IMR-90 (cell line): ENCODE measurements at regions not wholly inside any gene's neighbourhood (a gene's known extent, or its start where the extent isn't known, plus 50 kb on each side); places are given as distances from the start of the nearest gene placed in this dataset.

ENCODE experiments used
- ATAC-seq: fragments of 200-7000 bp; cut with Tn5 transposase; 2 replicates; pipeline ENCODE4 v1.9.1; 2020; ENCODE audit warnings: low read depth, mild to moderate bottlenecking, moderate library complexity
- BruUV-seq: library from RNA; stranded (reverse); fragments of 400-500 nt; replicated peaks from 2 replicates; lab custom pipeline; 2021; lab: Mats Ljungman, UMichigan
- CTCF ChIA-PET: fragments of 300-600 bp; formaldehyde crosslinking; extraction: SDS; loops from one replicate; lab custom pipeline; 2021; ENCODE audit warnings: antibody characterized with exemption; lab: Yijun Ruan, JAX
- POLR2A ChIA-PET: fragments of 300-600 bp; sonication (Branson Sonifier 250); formaldehyde crosslinking; loops from one replicate; lab custom pipeline; 2022; ENCODE audit warnings: antibody characterized with exemption; ENCODE audit not compliant: unreplicated experiment; lab: Charles Lee
- DNase-seq: peaks from one replicate; pipeline ENCODE4 v3.0.0; 2013
- H2AFZ ChIP-seq: replicated peaks from 2 replicates; pipeline ENCODE3; 2013; ENCODE audit warnings: low read length, mild to moderate bottlenecking; ENCODE audit not compliant: poor library complexity
- H2AK5ac ChIP-seq: 2 replicates; pipeline ENCODE4 v1.6.1; 2013; ENCODE audit warnings: low read depth, low read length, inconsistent platforms
- H2AK9ac ChIP-seq: replicated peaks from 2 replicates; pipeline ENCODE3; 2013; ENCODE audit warnings: mild to moderate bottlenecking, low read depth, low read length, moderate library complexity; ENCODE audit not compliant: poor library complexity
- H2BK120ac ChIP-seq: 2 replicates; pipeline ENCODE4 v1.6.1; 2013; ENCODE audit warnings: low read depth, low read length, inconsistent platforms
- H2BK15ac ChIP-seq: 3 replicates; pipeline ENCODE4 v1.6.1; 2013; ENCODE audit warnings: low read depth, low read length, inconsistent platforms
- H2BK20ac ChIP-seq: 2 replicates; pipeline ENCODE4 v1.6.1; 2013; ENCODE audit warnings: low read depth, mild to moderate bottlenecking, inconsistent platforms, low read length, moderate library complexity
- H2BK5ac ChIP-seq: 2 replicates; pipeline ENCODE4 v1.6.1; 2013; ENCODE audit warnings: mild to moderate bottlenecking, low read depth, low read length, inconsistent platforms; ENCODE audit not compliant: poor library complexity, severe bottlenecking
- H3K14ac ChIP-seq: replicated peaks from 2 replicates; pipeline ENCODE4 v1.6.1; 2013; ENCODE audit warnings: low read depth, low read length, inconsistent platforms
- H3K18ac ChIP-seq: 2 replicates; pipeline ENCODE4 v1.6.1; 2013; ENCODE audit warnings: low read depth, low read length, control low read depth
- H3K23ac ChIP-seq: 2 replicates; pipeline ENCODE4 v1.6.1; 2013; ENCODE audit warnings: low read depth, low read length, inconsistent platforms
- H3K27ac ChIP-seq: 2 replicates; pipeline ENCODE4 v1.5.1; 2013; ENCODE audit warnings: mild to moderate bottlenecking, control low read depth, low read length; ENCODE audit not compliant: insufficient read depth
- H3K27me3 ChIP-seq: 2 replicates; pipeline ENCODE4 v1.6.1; 2013; ENCODE audit warnings: low read length; ENCODE audit not compliant: control insufficient read depth, insufficient read depth
- H3K36me3 ChIP-seq: 2 replicates; pipeline ENCODE4 v1.6.1; 2013; ENCODE audit warnings: low read length, mixed read lengths; ENCODE audit not compliant: control insufficient read depth, insufficient read depth
- H3K4ac ChIP-seq: 2 replicates; pipeline ENCODE4 v1.6.1; 2013; ENCODE audit warnings: low read depth, low read length, inconsistent platforms
- H3K4me1 ChIP-seq: 2 replicates; pipeline ENCODE4 v1.6.1; 2013; ENCODE audit warnings: low read length, mixed read lengths; ENCODE audit not compliant: control insufficient read depth, insufficient read depth
- H3K4me2 ChIP-seq: 2 replicates; pipeline ENCODE4 v1.6.1; 2013; ENCODE audit warnings: low read depth, mild to moderate bottlenecking, control low read depth, low read length, moderate library complexity
- H3K4me3 ChIP-seq: 2 replicates; pipeline ENCODE4 v1.5.1; 2013; ENCODE audit warnings: low read depth, mild to moderate bottlenecking, control low read depth, low read length, moderate library complexity; ENCODE audit not compliant: insufficient read depth
- H3K56ac ChIP-seq: 2 replicates; pipeline ENCODE4 v1.6.1; 2013; ENCODE audit warnings: low read length, inconsistent platforms; ENCODE audit not compliant: insufficient read depth; ENCODE audit errors: extremely low read depth
- H3K79me1 ChIP-seq, 2 experiments: 2 replicates each; pipeline ENCODE4 v1.6.1; 2013; ENCODE audit warnings: low read length in 2 of 2, inconsistent platforms in 1 of 2, low read depth in 1 of 2
- H3K9ac ChIP-seq: 2 replicates; pipeline ENCODE4 v1.6.1; 2013; ENCODE audit warnings: low read depth, low read length, control low read depth
- H3K9me1 ChIP-seq: 2 replicates; pipeline ENCODE4 v1.6.1; 2013; ENCODE audit warnings: low read length, inconsistent platforms; ENCODE audit not compliant: insufficient read depth
- H3K9me3 ChIP-seq: 2 replicates; pipeline ENCODE4 v1.6.1; 2013; ENCODE audit warnings: low read length; ENCODE audit not compliant: control insufficient read depth, insufficient read depth
- H4K20me1 ChIP-seq: 2 replicates; pipeline ENCODE4 v1.6.1; 2013; ENCODE audit warnings: low read length, inconsistent platforms; ENCODE audit not compliant: insufficient read depth
- H4K5ac ChIP-seq: 2 replicates; pipeline ENCODE4 v1.6.1; 2013; ENCODE audit warnings: mild to moderate bottlenecking, low read depth, low read length, control low read depth
- H4K8ac ChIP-seq, 2 experiments: 2 replicates each; pipeline ENCODE4 v1.6.1; 2013; ENCODE audit warnings: low read depth in 2 of 2, low read length in 2 of 2, control low read depth in 1 of 2, inconsistent platforms in 1 of 2
- H4K91ac ChIP-seq: 2 replicates; pipeline ENCODE4 v1.6.1; 2013; ENCODE audit warnings: low read depth, low read length, inconsistent platforms; ENCODE audit not compliant: insufficient read depth
- BHLHE40 ChIP-seq: fragments of 150-350 bp; IDR thresholded peaks from 2 replicates; pipeline ENCODE4 v1.6.1; 2016; ENCODE audit warnings: mild to moderate bottlenecking, low read depth, low read length
- CEBPB ChIP-seq: IDR thresholded peaks from 2 replicates; pipeline ENCODE4 v1.6.1; 2012; ENCODE audit warnings: low read depth, low read length, improper control_type of control experiment
- CHD1 ChIP-seq: IDR thresholded peaks from 2 replicates; pipeline ENCODE4 v1.6.1; 2012; ENCODE audit warnings: low read depth, low read length, improper control_type of control experiment
- CTCF ChIP-seq: conservative IDR thresholded peaks from 2 replicates; pipeline ENCODE4 v1.5.1; 2012; ENCODE audit warnings: mild to moderate bottlenecking, low read depth, low read length, improper control_type of control experiment
- ELK1 ChIP-seq: fragments of 150-350 bp; IDR thresholded peaks from 2 replicates; pipeline ENCODE4 v1.6.1; 2016; ENCODE audit warnings: low read depth, mild to moderate bottlenecking, low read length, moderate library complexity, borderline replicate concordance
- FOS ChIP-seq: fragments of 150-350 bp; IDR thresholded peaks from 2 replicates; pipeline ENCODE4 v1.6.1; 2016; ENCODE audit warnings: low read depth, low read length
- MAFK ChIP-seq: IDR thresholded peaks from 2 replicates; pipeline ENCODE4 v1.6.1; 2012; ENCODE audit warnings: low read depth, low read length, improper control_type of control experiment
- MAZ ChIP-seq: IDR thresholded peaks from 2 replicates; pipeline ENCODE4 v1.6.1; 2012; ENCODE audit warnings: low read depth, mild to moderate bottlenecking, low read length, improper control_type of control experiment, moderate library complexity, borderline replicate concordance
- MXI1 ChIP-seq: IDR thresholded peaks from 2 replicates; pipeline ENCODE4 v1.6.1; 2012; ENCODE audit warnings: low read depth, mild to moderate bottlenecking, low read length, moderate library complexity, borderline replicate concordance
- NFE2L2 ChIP-seq: fragments of 150-350 bp; IDR thresholded peaks from 2 replicates; pipeline ENCODE4 v1.6.1; 2016; ENCODE audit warnings: low read depth, mild to moderate bottlenecking, low read length
- POLR2A ChIP-seq: IDR thresholded peaks from 2 replicates; pipeline ENCODE4 v1.6.1; 2012; ENCODE audit warnings: mild to moderate bottlenecking, low read depth, low read length
- RAD21 ChIP-seq: IDR thresholded peaks from 2 replicates; pipeline ENCODE4 v1.6.1; 2012; ENCODE audit warnings: low read length, improper control_type of control experiment
- RCOR1 ChIP-seq: IDR thresholded peaks from 2 replicates; pipeline ENCODE4 v1.6.1; 2012; ENCODE audit warnings: mild to moderate bottlenecking, low read length, improper control_type of control experiment; ENCODE audit not compliant: insufficient replicate concordance
- RFX5 ChIP-seq: IDR thresholded peaks from 2 replicates; pipeline ENCODE4 v1.8.0; 2012; ENCODE audit warnings: low read depth, mild to moderate bottlenecking, low read length, moderate library complexity
- SMC3 ChIP-seq: fragments of 150-350 bp; IDR thresholded peaks from 2 replicates; pipeline ENCODE4 v1.6.1; 2016; ENCODE audit warnings: low read depth, mild to moderate bottlenecking, antibody characterized with exemption, low read length, moderate library complexity
- USF2 ChIP-seq: fragments of 150-350 bp; IDR thresholded peaks from 2 replicates; pipeline ENCODE4 v1.6.1; 2017; ENCODE audit warnings: mild to moderate bottlenecking, antibody characterized with exemption, low read length, low read depth
- WGBS, 2 experiments: methylation state at CpG; one replicate each; pipeline versions ENCODE4 v1.1.5 to v1.1.7; 2013; ENCODE audit warnings: missing lambda C conversion rate in 2 of 2; ENCODE audit not compliant: insufficient read length in 1 of 2; ENCODE audit errors: extremely low coverage in 2 of 2; 5-methylcytosine and 5-hydroxymethylcytosine counted together
- dilution Hi-C: fragments of 300-500 bp; cut with HindIII; formaldehyde crosslinking; loops from one replicate; pipeline ENCODE4 v1.14.3; 2018; ENCODE audit warnings: low sequenced_read_pairs; ENCODE audit not compliant: unreplicated experiment
- in situ Hi-C: fragments of 300-500 bp; cut with MboI; formaldehyde crosslinking; loops from 3 replicates; pipeline ENCODE4 v1.14.3; 2019; ENCODE audit warnings: low sequenced_read_pairs, inconsistent platforms, mixed read lengths
- intact Hi-C: fragments of 100-400 bp; cut with micrococcal nuclease; formaldehyde crosslinking; loops from 2 replicates; pipeline ENCODE4 v1.10.0; 2022

GRCh38 chr16:31710880-31711279, 162.7 kb upstream of the ZNF267 start:
- Histone ChIP-seq H3K4ac (no peak overlapping the region), H3K4me1 (peaks cover 6% of the 10 kb centered on the region), H3K14ac (no peak overlapping the region), H4K8ac (no peak overlapping the region), H3K27ac (no peak overlapping the region), H3K23ac (no peak overlapping the region), H2BK15ac (no peak overlapping the region), H4K5ac (no peak overlapping the region), H3K4me2 (no peak overlapping the region), H2BK120ac (no peak overlapping the region), H3K9ac (no peak overlapping the region), H3K9me3 (no peaks in the 10 kb centered on the region), H3K27me3 (no peaks in the 10 kb centered on the region), H2AK9ac (no peak overlapping the region), H3K9me1 (no peaks in the 10 kb centered on the region; the same call in 1 of the 2 replicates), H4K91ac (no peak overlapping the region), H3K56ac (no peak overlapping the region), H3K18ac (no peak overlapping the region), H2BK5ac (no peak overlapping the region), H2BK20ac (no peak overlapping the region), H2AK5ac (no peak overlapping the region), H3K36me3 (peaks cover 25% of the 10 kb centered on the region), H3K4me3 (no peak overlapping the region), H3K79me1 (peaks cover 10 to 24% of the 10 kb centered on the region in 2 experiments), H2AFZ (no peak overlapping the region), H4K20me1 (no peaks in the 10 kb centered on the region)
- no peak for DNase-seq
- ATAC-seq, result no peak
- POLR2A ChIA-PET, result no interaction called here
- no CpG with 5 or more reads among the region's 5 CpGs for WGBS, 2 experiments
- intact Hi-C loops, result no loop called here
- in situ Hi-C loops, result loop anchor here (25.0 kb wide), 2 partner anchors 199 to 724 kb away; partner anchors contain the start of genes HSD3B7 and RUSF1
- CTCF ChIA-PET, result no interaction called here
- no TSS peak for BruUV-seq
- TF ChIP-seq CTCF (no peak), MAZ (no peak), RFX5 (no peak), RAD21 (no peak), MXI1 (no peak), BHLHE40 (no peak), CHD1 (no peak), NFE2L2 (no peak), FOS (no peak), POLR2A (no peak), ELK1 (no peak), MAFK (no peak), RCOR1 (no peak), CEBPB (no peak), USF2 (no peak), SMC3 (no peak)
- dilution Hi-C loops, result no loop called here
